ENCODE measurements at regions not wholly inside any gene's neighbourhood (a gene's known extent, or its start where the extent isn't known, plus 50 kb on each side); places are given as distances from the start of the nearest gene placed in this dataset.

- Histone ChIP-seq H3K27ac (no peak overlapping the region), H4K20me1 (ENCODE audit: insufficient read depth) (no peaks in the 10 kb centered on the region), H3K36me3 (ENCODE audit: low read depth) (no peaks in the 10 kb centered on the region), H3K79me2 (ENCODE audit: low read depth) (no peaks in the 10 kb centered on the region), H3K4me2 (no peak overlapping the region), H3K4me3 (no peak overlapping the region), H3K4me1 (replicated peaks; ENCODE audit: insufficient read depth) (no peaks in the 10 kb centered on the region), H3K27me3 (ENCODE audit: insufficient read depth, low read depth) (no peaks in the 10 kb centered on the region), H3K9me2 (ENCODE audit: insufficient read depth) (no peaks in the 10 kb centered on the region), H3F3A (ENCODE audit: insufficient read depth, low read depth) (no peaks in the 10 kb centered on the region), H2AFZ (no peak overlapping the region), H3K9me3 (ENCODE audit: insufficient read depth, low read depth) (0 out of 2 replicates have a peak, but pooled peaks cover 9% of the 10 kb centered on the region)
- no peak for DNase-seq
- TF ChIP-seq EZH2 (IDR thresholded peaks at IDR 0.05; ENCODE audit: low read depth) (no peak), CTCF (conservative IDR thresholded peaks at IDR 0.05) (no peak)
- POLR2A ChIA-PET (ENCODE audit: unreplicated experiment), result no interaction called here
- intact Hi-C loops (cut with micrococcal nuclease; ENCODE audit: unreplicated experiment), result no loop called here
- BruUV-seq (replicated peaks), result no TSS peak
- CTCF ChIA-PET, result no interaction called here
Observed at GRCh38 chr17:71464751-71465150, 656.1 kb upstream of the SOX9 start.

- no peaks in the 10 kb centered on the region for H3F3A ChIP-seq (ENCODE audit: insufficient read depth, low read depth)
- intact Hi-C loops (cut with micrococcal nuclease; ENCODE audit: unreplicated experiment), result no loop called here
- DNase-seq, result no peak
- POLR2A ChIA-PET (ENCODE audit: unreplicated experiment), result no interaction called here
- H3K4me3 ChIP-seq, result no peak overlapping the region
- CTCF ChIA-PET, result no interaction called here
- H2AFZ ChIP-seq, result no peak overlapping the region
- no peak overlapping the region for H3K27ac ChIP-seq
- no peaks in the 10 kb centered on the region for H3K27me3 ChIP-seq (ENCODE audit: insufficient read depth, low read depth)
- TF ChIP-seq CTCF (conservative IDR thresholded peaks at IDR 0.05), result no peak
- no peak for TF ChIP-seq EZH2 (IDR thresholded peaks at IDR 0.05; ENCODE audit: low read depth)
- H3K4me1 ChIP-seq (replicated peaks; ENCODE audit: insufficient read depth), result no peaks in the 10 kb centered on the region
- BruUV-seq (replicated peaks), result no TSS peak
- no peaks in the 10 kb centered on the region for H4K20me1 ChIP-seq (ENCODE audit: insufficient read depth)
- H3K9me3 ChIP-seq (ENCODE audit: insufficient read depth, low read depth), result 0 out of 2 replicates have a peak, but pooled peaks cover 5% of the 10 kb centered on the region
- no peaks in the 10 kb centered on the region for H3K36me3 ChIP-seq (ENCODE audit: low read depth)
- no peaks in the 10 kb centered on the region for H3K9me2 ChIP-seq (ENCODE audit: insufficient read depth)
- no peak overlapping the region for H3K4me2 ChIP-seq
- H3K79me2 ChIP-seq (ENCODE audit: low read depth), result no peaks in the 10 kb centered on the region
Observed at GRCh38 chr17:71467719-71468118, 653.1 kb upstream of the SOX9 start.

- intact Hi-C loops (cut with micrococcal nuclease; ENCODE audit: unreplicated experiment), result loop anchor here (10.0 kb wide), 1 partner anchor 495 kb away; no protein-coding TSS in a partner anchor
- H3K4me1 ChIP-seq (replicated peaks; ENCODE audit: insufficient read depth), result no peaks in the 10 kb centered on the region
- H3K4me3 ChIP-seq, result no peak overlapping the region
- H3K9me2 ChIP-seq (ENCODE audit: insufficient read depth), result no peaks in the 10 kb centered on the region
- H3F3A ChIP-seq (ENCODE audit: insufficient read depth, low read depth), result no peaks in the 10 kb centered on the region
- TF ChIP-seq CTCF (conservative IDR thresholded peaks at IDR 0.05) (no peak), EZH2 (IDR thresholded peaks at IDR 0.05; ENCODE audit: low read depth) (no peak)
- H2AFZ ChIP-seq, result no peak overlapping the region
- H3K9me3 ChIP-seq (ENCODE audit: insufficient read depth, low read depth), result no peaks in the 10 kb centered on the region
- no peaks in the 10 kb centered on the region for H4K20me1 ChIP-seq (ENCODE audit: insufficient read depth)
- ChIA-PET POLR2A (ENCODE audit: unreplicated experiment) (interaction anchor here (0.6 to 0.7 kb wide), 2 partner anchors 307 to 939 kb away, joined by 5 to 16 read pairs; no protein-coding TSS in a partner anchor), CTCF (no interaction called here)
- no TSS peak for BruUV-seq (replicated peaks)
- H3K36me3 ChIP-seq (ENCODE audit: low read depth), result no peaks in the 10 kb centered on the region
- no peak for DNase-seq
- H3K27me3 ChIP-seq (ENCODE audit: insufficient read depth, low read depth), result no peaks in the 10 kb centered on the region
- no peak overlapping the region for H3K27ac ChIP-seq
- no peaks in the 10 kb centered on the region for H3K79me2 ChIP-seq (ENCODE audit: low read depth)
- H3K4me2 ChIP-seq, result no peak overlapping the region
Observed at GRCh38 chr17:71470062-71470461, 650.8 kb upstream of the SOX9 start.

Measured in PC-9 (cell line).